ENCODE measurements at regions not wholly inside any gene's neighbourhood (a gene's known extent, or its start where the extent isn't known, plus 50 kb on each side); places are given as distances from the start of the nearest gene placed in this dataset.

DNA sequence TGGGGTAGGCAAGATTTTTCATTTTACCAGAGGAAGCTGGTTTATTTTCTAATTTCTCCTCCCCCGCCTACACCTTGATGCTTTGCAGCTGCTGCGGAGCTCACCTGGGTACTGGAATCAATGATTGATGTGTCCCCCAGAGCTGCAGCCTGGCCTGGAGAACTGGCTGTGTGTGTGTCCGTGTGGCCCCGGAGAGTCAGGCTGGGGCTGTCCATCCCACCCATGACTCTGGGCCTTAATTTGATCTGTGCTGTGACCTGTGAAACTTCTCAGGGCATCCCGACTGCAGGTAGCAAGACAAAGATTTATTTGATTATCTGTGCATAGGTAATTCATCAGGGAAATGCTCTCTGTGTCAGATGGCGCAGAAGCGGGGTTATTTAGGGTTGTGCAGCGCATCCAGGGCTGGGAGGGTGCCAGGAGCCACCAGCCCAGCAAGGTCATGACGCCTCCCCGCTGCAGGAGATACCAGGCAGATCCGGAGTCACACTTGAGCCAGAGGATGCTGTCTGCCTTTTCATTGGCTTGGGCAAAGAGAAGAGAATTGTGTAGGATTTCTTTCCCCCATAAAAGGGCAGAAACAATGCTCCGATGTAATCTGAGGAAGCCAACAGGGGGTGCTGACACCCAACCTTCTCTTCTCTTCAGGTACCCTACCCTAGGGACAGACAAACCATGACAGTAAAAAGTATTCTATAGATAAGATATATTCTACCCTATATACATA is 346.6 kb downstream of the TSHZ3 start:
- Histone ChIP-seq H3K27ac (ENCODE audit: low read length) (no peak overlapping the region), H3F3A (ENCODE audit: insufficient read depth, low read length) (no peaks in the 10 kb centered on the region), H3K27me3 (replicated peaks; ENCODE audit: insufficient read depth, low read length) (peaks cover 11% of the 10 kb centered on the region), H3K36me3 (replicated peaks; ENCODE audit: insufficient read depth, low read length) (no peaks in the 10 kb centered on the region), H3K9ac (ENCODE audit: low read length) (no peak overlapping the region), H3K4me2 (ENCODE audit: low read depth, low read length) (no peak overlapping the region), H3K9me2 (replicated peaks; ENCODE audit: insufficient read depth, low read length) (no peaks in the 10 kb centered on the region), H3K9me3 (replicated peaks; ENCODE audit: insufficient read depth, low read length) (no peaks in the 10 kb centered on the region), H2AFZ (ENCODE audit: low read length) (no peak overlapping the region), H3K79me2 (ENCODE audit: low read length) (no peaks in the 10 kb centered on the region), H3K4me1 (ENCODE audit: low read length) (no peaks in the 10 kb centered on the region), H3K4me3 (ENCODE audit: low read length) (no peak overlapping the region), H4K20me1 (ENCODE audit: insufficient read depth, low read length) (no peaks in the 10 kb centered on the region)
- TF ChIP-seq EZH2phosphoT487 (IDR thresholded peaks at IDR 0.05; ENCODE audit: low read length) (no peak), EZH2 (optimal IDR thresholded peaks at IDR 0.05; ENCODE audit: low read depth, low read length) (no peak)
- TF ChIP-seq, protein P1, sequence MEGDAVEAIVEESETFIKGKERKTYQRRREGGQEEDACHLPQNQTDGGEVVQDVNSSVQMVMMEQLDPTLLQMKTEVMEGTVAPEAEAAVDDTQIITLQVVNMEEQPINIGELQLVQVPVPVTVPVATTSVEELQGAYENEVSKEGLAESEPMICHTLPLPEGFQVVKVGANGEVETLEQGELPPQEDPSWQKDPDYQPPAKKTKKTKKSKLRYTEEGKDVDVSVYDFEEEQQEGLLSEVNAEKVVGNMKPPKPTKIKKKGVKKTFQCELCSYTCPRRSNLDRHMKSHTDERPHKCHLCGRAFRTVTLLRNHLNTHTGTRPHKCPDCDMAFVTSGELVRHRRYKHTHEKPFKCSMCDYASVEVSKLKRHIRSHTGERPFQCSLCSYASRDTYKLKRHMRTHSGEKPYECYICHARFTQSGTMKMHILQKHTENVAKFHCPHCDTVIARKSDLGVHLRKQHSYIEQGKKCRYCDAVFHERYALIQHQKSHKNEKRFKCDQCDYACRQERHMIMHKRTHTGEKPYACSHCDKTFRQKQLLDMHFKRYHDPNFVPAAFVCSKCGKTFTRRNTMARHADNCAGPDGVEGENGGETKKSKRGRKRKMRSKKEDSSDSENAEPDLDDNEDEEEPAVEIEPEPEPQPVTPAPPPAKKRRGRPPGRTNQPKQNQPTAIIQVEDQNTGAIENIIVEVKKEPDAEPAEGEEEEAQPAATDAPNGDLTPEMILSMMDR (IDR thresholded peaks at IDR 0.05; ENCODE audit: low read length): no peak
- no peak for DNase-seq

DNA sequence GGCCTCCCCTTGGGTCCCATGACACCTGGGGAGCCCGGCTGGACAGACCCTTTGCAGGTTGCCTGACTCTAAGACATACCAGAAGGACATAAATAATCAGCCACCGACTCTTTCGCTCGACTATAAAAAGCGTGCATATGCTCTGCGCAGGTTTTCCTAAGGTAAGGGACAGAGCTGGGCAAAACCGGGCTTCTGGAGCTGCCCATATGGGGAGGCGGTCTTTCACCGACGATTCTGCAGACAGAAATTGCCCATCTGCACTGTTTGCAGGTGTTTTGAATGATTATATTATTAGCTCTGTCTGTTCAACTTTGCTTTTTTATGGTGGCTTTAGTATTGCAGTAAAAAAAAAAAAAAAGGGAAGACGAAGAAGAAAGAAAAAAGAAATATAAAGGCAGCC is 347.2 kb downstream of the TSHZ3 start:
- no peaks in the 10 kb centered on the region for H3K79me2 ChIP-seq (ENCODE audit: low read length)
- no peaks in the 10 kb centered on the region for H3F3A ChIP-seq (ENCODE audit: insufficient read depth, low read length)
- no peaks in the 10 kb centered on the region for H3K9me3 ChIP-seq (replicated peaks; ENCODE audit: insufficient read depth, low read length)
- H3K4me3 ChIP-seq (ENCODE audit: low read length): no peak overlapping the region
- H3K4me2 ChIP-seq (ENCODE audit: low read depth, low read length): no peak overlapping the region
- H3K9me2 ChIP-seq (replicated peaks; ENCODE audit: insufficient read depth, low read length): no peaks in the 10 kb centered on the region
- no peaks in the 10 kb centered on the region for H3K36me3 ChIP-seq (replicated peaks; ENCODE audit: insufficient read depth, low read length)
- H3K27me3 ChIP-seq (replicated peaks; ENCODE audit: insufficient read depth, low read length): peaks cover 11% of the 10 kb centered on the region
- no peak overlapping the region for H3K9ac ChIP-seq (ENCODE audit: low read length)
- H4K20me1 ChIP-seq (ENCODE audit: insufficient read depth, low read length): no peaks in the 10 kb centered on the region
- TF ChIP-seq EZH2phosphoT487 (IDR thresholded peaks at IDR 0.05; ENCODE audit: low read length): no peak
- TF ChIP-seq EZH2 (optimal IDR thresholded peaks at IDR 0.05; ENCODE audit: low read depth, low read length): no peak
- TF ChIP-seq, protein P1 (IDR thresholded peaks at IDR 0.05; ENCODE audit: low read length): no peak
- no peak overlapping the region for H2AFZ ChIP-seq (ENCODE audit: low read length)
- H3K4me1 ChIP-seq (ENCODE audit: low read length): no peaks in the 10 kb centered on the region
- DNase-seq: no peak
- H3K27ac ChIP-seq (ENCODE audit: low read length): no peak overlapping the region

DNA sequence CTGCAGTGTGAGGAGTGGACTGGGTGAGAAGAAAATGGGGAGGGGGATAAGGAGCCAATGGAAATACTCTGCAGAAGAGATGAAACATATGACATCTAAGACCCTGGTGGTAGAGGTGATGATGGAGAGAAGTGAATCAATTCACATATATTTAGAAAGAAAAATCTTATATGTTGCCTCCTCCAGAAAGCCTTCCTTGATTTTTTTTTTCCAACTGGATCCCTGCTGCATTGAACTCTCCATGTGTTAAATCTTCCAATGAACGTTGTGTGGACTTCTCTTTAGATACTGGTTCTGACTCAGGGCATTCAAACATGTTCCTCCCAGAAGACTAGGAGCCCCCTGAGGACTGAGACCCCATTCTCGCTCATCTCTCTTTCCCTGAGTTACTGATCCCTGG is 348.3 kb downstream of the TSHZ3 start:
- no peak for DNase-seq
- H3K9me2 ChIP-seq (replicated peaks; ENCODE audit: insufficient read depth, low read length): no peaks in the 10 kb centered on the region
- no peak overlapping the region for H3K4me3 ChIP-seq (ENCODE audit: low read length)
- TF ChIP-seq EZH2 (optimal IDR thresholded peaks at IDR 0.05; ENCODE audit: low read depth, low read length): no peak
- TF ChIP-seq EZH2phosphoT487 (IDR thresholded peaks at IDR 0.05; ENCODE audit: low read length): no peak
- TF ChIP-seq, protein P1 (IDR thresholded peaks at IDR 0.05; ENCODE audit: low read length): no peak
- no peak overlapping the region for H3K27ac ChIP-seq (ENCODE audit: low read length)
- H3K27me3 ChIP-seq (replicated peaks; ENCODE audit: insufficient read depth, low read length): peaks cover 11% of the 10 kb centered on the region
- no peaks in the 10 kb centered on the region for H3K79me2 ChIP-seq (ENCODE audit: low read length)
- H3K9ac ChIP-seq (ENCODE audit: low read length): no peak overlapping the region
- H2AFZ ChIP-seq (ENCODE audit: low read length): no peak overlapping the region
- H3K36me3 ChIP-seq (replicated peaks; ENCODE audit: insufficient read depth, low read length): no peaks in the 10 kb centered on the region
- H3F3A ChIP-seq (ENCODE audit: insufficient read depth, low read length): no peaks in the 10 kb centered on the region
- H3K4me1 ChIP-seq (ENCODE audit: low read length): no peaks in the 10 kb centered on the region
- H3K9me3 ChIP-seq (replicated peaks; ENCODE audit: insufficient read depth, low read length): no peaks in the 10 kb centered on the region
- no peaks in the 10 kb centered on the region for H4K20me1 ChIP-seq (ENCODE audit: insufficient read depth, low read length)
- H3K4me2 ChIP-seq (ENCODE audit: low read depth, low read length): no peak overlapping the region

Data from MM.1S (cell line).